HL-60 (cell line): ENCODE measurements at regions not wholly inside any gene's neighbourhood (a gene's known extent, or its start where the extent isn't known, plus 50 kb on each side); places are given as distances from the start of the nearest gene placed in this dataset.
"Not testable (repeated sequence)": the region's sequence is repeated elsewhere in the genome, so short reads cannot be mapped to it uniquely, and the experiment has no call there.

Experiments
- DNase-seq, 2 experiments: peaks; one replicate each; pipeline ENCODE4 v3.0.0-alpha.2; 2010 to 2020; ENCODE audit warnings: low read depth in 1 of 2, low spot score in 1 of 2
- H3K27ac ChIP-seq: fragments of 250-450 bp; sonication (Bioruptor Pico); replicated peaks from 2 replicates; pipeline ENCODE4 v1.5.1; 2020; ENCODE audit warnings: mild to moderate bottlenecking, moderate library complexity
- H3K27me3 ChIP-seq: fragments of 250-450 bp; sonication (Bioruptor Pico); 2 replicates; pipeline ENCODE4 v1.5.1; 2021; ENCODE audit warnings: mild to moderate bottlenecking, moderate library complexity; ENCODE audit not compliant: insufficient read depth, poor library complexity, severe bottlenecking
- H3K4me3 ChIP-seq: replicated peaks from 2 replicates; pipeline ENCODE4 v1.5.1; 2011; ENCODE audit warnings: mild to moderate bottlenecking, control low read depth, low read length; ENCODE audit not compliant: insufficient read depth
- GABPA ChIP-seq: IDR thresholded peaks from 2 replicates; pipeline ENCODE4 v1.6.1; 2012; ENCODE audit warnings: low read depth
- POLR2AphosphoS5 ChIP-seq: IDR thresholded peaks from 2 replicates; pipeline ENCODE4 v1.6.1; 2012; ENCODE audit warnings: low read depth
- SPI1 ChIP-seq: IDR thresholded peaks from 2 replicates; pipeline ENCODE4 v1.6.1; 2012; ENCODE audit warnings: low read depth, mild to moderate bottlenecking, borderline replicate concordance
- TF ChIP-seq, protein P1 (sequence below): IDR thresholded peaks from 2 replicates; pipeline ENCODE4 v1.6.1; 2012; ENCODE audit warnings: low read depth; ENCODE audit not compliant: insufficient replicate concordance
- TF ChIP-seq, protein P2 (sequence below): IDR thresholded peaks from one replicate; pipeline ENCODE4 v1.5.1; 2011; ENCODE audit warnings: low read length, control low read depth, inconsistent platforms; ENCODE audit not compliant: insufficient read depth

DNA sequence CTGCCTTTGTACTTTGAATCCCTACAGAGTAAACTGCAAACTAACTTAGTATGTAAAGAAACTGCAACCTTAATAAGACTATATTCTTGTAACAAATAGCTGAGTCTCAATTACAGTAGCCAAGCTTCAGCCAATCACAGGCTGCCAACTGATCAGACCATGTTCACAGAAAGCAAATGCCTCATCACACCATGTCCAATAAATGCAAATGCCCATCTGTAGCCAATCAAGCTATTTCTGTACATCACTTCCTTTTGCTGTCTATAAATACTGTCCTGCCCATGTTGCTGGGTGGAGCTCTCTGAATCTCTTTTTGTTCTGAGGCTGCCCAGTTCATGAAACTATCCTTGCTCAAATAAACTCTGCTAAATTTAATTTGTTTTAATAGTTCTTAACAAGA lies 531.7 kb upstream of the TOM1L1 start:
- H3K27ac ChIP-seq, result no peak overlapping the region
- no peaks in the 10 kb centered on the region for H3K27me3 ChIP-seq
- TF ChIP-seq, protein P1, sequence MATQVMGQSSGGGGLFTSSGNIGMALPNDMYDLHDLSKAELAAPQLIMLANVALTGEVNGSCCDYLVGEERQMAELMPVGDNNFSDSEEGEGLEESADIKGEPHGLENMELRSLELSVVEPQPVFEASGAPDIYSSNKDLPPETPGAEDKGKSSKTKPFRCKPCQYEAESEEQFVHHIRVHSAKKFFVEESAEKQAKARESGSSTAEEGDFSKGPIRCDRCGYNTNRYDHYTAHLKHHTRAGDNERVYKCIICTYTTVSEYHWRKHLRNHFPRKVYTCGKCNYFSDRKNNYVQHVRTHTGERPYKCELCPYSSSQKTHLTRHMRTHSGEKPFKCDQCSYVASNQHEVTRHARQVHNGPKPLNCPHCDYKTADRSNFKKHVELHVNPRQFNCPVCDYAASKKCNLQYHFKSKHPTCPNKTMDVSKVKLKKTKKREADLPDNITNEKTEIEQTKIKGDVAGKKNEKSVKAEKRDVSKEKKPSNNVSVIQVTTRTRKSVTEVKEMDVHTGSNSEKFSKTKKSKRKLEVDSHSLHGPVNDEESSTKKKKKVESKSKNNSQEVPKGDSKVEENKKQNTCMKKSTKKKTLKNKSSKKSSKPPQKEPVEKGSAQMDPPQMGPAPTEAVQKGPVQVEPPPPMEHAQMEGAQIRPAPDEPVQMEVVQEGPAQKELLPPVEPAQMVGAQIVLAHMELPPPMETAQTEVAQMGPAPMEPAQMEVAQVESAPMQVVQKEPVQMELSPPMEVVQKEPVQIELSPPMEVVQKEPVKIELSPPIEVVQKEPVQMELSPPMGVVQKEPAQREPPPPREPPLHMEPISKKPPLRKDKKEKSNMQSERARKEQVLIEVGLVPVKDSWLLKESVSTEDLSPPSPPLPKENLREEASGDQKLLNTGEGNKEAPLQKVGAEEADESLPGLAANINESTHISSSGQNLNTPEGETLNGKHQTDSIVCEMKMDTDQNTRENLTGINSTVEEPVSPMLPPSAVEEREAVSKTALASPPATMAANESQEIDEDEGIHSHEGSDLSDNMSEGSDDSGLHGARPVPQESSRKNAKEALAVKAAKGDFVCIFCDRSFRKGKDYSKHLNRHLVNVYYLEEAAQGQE, result no peak
- TF ChIP-seq POLR2AphosphoS5 (no peak), SPI1 (no peak), GABPA (no peak)
- TF ChIP-seq, protein P2, sequence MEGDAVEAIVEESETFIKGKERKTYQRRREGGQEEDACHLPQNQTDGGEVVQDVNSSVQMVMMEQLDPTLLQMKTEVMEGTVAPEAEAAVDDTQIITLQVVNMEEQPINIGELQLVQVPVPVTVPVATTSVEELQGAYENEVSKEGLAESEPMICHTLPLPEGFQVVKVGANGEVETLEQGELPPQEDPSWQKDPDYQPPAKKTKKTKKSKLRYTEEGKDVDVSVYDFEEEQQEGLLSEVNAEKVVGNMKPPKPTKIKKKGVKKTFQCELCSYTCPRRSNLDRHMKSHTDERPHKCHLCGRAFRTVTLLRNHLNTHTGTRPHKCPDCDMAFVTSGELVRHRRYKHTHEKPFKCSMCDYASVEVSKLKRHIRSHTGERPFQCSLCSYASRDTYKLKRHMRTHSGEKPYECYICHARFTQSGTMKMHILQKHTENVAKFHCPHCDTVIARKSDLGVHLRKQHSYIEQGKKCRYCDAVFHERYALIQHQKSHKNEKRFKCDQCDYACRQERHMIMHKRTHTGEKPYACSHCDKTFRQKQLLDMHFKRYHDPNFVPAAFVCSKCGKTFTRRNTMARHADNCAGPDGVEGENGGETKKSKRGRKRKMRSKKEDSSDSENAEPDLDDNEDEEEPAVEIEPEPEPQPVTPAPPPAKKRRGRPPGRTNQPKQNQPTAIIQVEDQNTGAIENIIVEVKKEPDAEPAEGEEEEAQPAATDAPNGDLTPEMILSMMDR, result no peak
- H3K4me3 ChIP-seq, result no peak overlapping the region
- no peak for DNase-seq

DNA sequence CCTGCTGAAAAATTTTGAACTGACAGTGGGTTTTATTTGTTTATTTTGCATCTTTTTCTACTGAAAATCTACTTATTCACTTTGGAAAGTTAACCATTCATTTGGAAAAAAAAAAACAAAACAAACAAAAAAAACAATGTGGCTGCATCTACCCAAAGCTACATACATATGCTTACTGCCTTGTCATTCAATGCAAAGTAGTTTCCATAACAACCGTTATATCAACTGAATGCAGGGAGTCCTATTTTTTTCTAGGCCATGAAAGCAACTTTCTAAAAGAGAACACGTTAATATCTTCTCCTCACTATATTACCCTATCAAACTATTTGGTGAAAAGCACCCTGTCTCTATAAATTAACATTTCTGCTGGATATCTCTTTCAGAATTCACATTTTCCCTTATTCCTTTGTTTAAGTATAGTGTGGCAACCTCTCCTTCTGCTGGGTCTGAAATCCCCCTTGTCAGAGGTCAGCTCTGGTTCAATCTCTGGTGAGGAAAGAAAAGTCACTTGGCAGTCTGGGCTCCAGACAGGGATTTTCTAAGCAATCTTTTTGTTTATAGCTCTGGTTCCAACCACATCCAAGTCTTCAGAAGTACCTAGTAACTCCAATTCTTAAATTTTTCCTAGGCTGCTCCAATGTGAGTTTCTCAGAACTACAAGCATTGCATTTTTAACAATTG lies 528.4 kb upstream of the TOM1L1 start:
- no peak overlapping the region for H3K4me3 ChIP-seq
- no peak overlapping the region for H3K27ac ChIP-seq
- TF ChIP-seq, protein P2, result no peak
- TF ChIP-seq GABPA, result no peak
- no peak for DNase-seq
- H3K27me3 ChIP-seq, result no peaks in the 10 kb centered on the region

DNA sequence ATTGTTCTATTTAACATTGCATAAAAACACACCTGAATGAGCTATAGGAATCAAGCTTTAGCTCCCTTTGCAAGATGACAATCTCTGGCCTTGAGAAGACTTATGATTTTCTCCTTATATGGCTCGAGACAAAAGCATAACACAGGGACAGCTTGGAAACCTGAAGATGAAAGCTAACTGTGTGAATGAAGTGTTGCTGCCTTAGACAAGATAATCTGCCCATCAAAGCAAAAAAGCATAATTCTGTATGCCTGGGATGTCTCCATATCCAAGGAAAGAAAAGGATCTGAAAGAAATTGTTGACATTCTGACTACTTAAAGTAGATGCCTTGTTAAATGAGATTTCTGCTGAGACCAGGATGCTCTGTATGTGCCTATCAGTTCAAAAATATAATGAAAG lies 526.7 kb upstream of the TOM1L1 start:
- no peak for TF ChIP-seq SPI1
- no peak for TF ChIP-seq POLR2AphosphoS5
- TF ChIP-seq GABPA, result no peak
- TF ChIP-seq, protein P1, result no peak
- TF ChIP-seq, protein P2, result no peak
- H3K27me3 ChIP-seq, result no peaks in the 10 kb centered on the region
- no peak overlapping the region for H3K27ac ChIP-seq
- H3K4me3 ChIP-seq, result no peak overlapping the region
- no peak for DNase-seq

DNA sequence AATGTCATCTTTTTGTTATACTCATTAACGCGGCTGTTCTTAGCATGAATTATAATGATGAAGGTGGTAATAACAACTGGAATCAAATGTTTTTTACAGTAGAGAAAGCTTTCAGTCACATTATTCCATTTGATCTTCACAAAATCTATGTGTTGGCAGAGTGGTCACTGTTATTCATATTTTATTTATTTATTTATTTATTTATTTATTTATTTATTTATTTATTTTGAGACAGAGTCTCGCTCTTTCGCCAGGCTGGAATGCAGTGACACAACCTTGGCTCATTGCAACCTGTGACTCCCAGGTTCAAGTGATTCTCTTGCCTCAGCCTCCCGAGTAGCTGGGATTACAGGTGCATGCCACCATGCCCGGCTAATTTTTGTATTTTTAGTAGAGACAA lies 524.2 kb upstream of the TOM1L1 start:
- H3K4me3 ChIP-seq, DNase-seq, H3K27ac ChIP-seq, H3K27me3 ChIP-seq: not testable (repeated sequence)
